OCI-LY7 (cell line): ENCODE measurements at regions not wholly inside any gene's neighbourhood (a gene's known extent, or its start where the extent isn't known, plus 50 kb on each side); places are given as distances from the start of the nearest gene placed in this dataset.

ENCODE experiments used
- BruUV-seq: library from RNA; stranded (reverse); fragments of 400-500 nt; replicated peaks from 2 replicates; lab custom pipeline; 2021; lab: Mats Ljungman, UMichigan
- CTCF ChIA-PET: fragments of 300-600 bp; sonication (Branson Sonifier 250); formaldehyde crosslinking; loops from one replicate; lab custom pipeline; 2022; ENCODE audit warnings: antibody characterized with exemption; ENCODE audit not compliant: unreplicated experiment; lab: Charles Lee
- POLR2A ChIA-PET: fragments of 300-600 bp; sonication (Branson Sonifier 250); formaldehyde crosslinking; loops from one replicate; lab custom pipeline; 2022; ENCODE audit warnings: antibody characterized with exemption; lab: Charles Lee
- DNase-seq: peaks from one replicate; pipeline ENCODE4 v3.0.0-alpha.2; 2015; ENCODE audit warnings: low spot score
- H2AFZ ChIP-seq: fragments of 200-600 bp; sonication (generic), shearing (Covaris generic); 2 replicates; pipeline ENCODE4 v1.6.1; 2014; ENCODE audit warnings: mild to moderate bottlenecking, antibody characterized with exemption, low read length, moderate library complexity
- H3K27ac ChIP-seq: fragments of 200-600 bp; sonication (generic); 2 replicates; pipeline ENCODE4 v1.5.1; 2014; ENCODE audit warnings: mixed run types, low read depth, mild to moderate bottlenecking, moderate library complexity, low read length, inconsistent platforms; ENCODE audit not compliant: poor library complexity, severe bottlenecking
- H3K36me3 ChIP-seq: fragments of 200-600 bp; sonication (generic); 2 replicates; pipeline ENCODE4 v1.6.1; 2014; ENCODE audit warnings: mild to moderate bottlenecking, antibody characterized with exemption, low read length, moderate library complexity, mixed read lengths; ENCODE audit not compliant: insufficient read depth
- H3K4me1 ChIP-seq: fragments of 200-600 bp; sonication (generic); 2 replicates; pipeline ENCODE4 v1.5.1; 2014; ENCODE audit warnings: mild to moderate bottlenecking, low read length; ENCODE audit not compliant: insufficient read depth, poor library complexity, severe bottlenecking
- H3K4me2 ChIP-seq: fragments of 200-600 bp; sonication (generic); 2 replicates; pipeline ENCODE4 v1.6.1; 2014; ENCODE audit warnings: mild to moderate bottlenecking, low read length
- H3K4me3 ChIP-seq: fragments of 200-600 bp; sonication (generic); 2 replicates; pipeline ENCODE4 v1.5.1; 2014; ENCODE audit warnings: mild to moderate bottlenecking, low read depth, low read length; ENCODE audit not compliant: poor library complexity, severe bottlenecking
- H3K79me2 ChIP-seq: fragments of 200-600 bp; sonication (generic); 2 replicates; pipeline ENCODE4 v1.6.1; 2016; ENCODE audit warnings: low read depth, mild to moderate bottlenecking, low read length, moderate library complexity, mixed read lengths; ENCODE audit not compliant: insufficient read depth
- H3K9me2 ChIP-seq: fragments of 200-600 bp; sonication (generic); 2 replicates; pipeline ENCODE4 v1.6.1; 2016; ENCODE audit warnings: mild to moderate bottlenecking, low read length, mixed read lengths; ENCODE audit not compliant: insufficient read depth
- H3K9me3 ChIP-seq: fragments of 200-600 bp; sonication (generic); 2 replicates; pipeline ENCODE4 v1.6.1; 2014; ENCODE audit warnings: mild to moderate bottlenecking, mixed run types, low read length, mixed read lengths
- H4K20me1 ChIP-seq: fragments of 200-600 bp; sonication (generic); 2 replicates; pipeline ENCODE4 v1.6.1; 2014; ENCODE audit warnings: mild to moderate bottlenecking, antibody characterized with exemption, low read length, moderate library complexity, mixed read lengths; ENCODE audit not compliant: insufficient read depth
- EZH2phosphoT487 ChIP-seq: fragments of 200-600 bp; sonication (generic); IDR thresholded peaks from 2 replicates; pipeline ENCODE4 v1.6.1; 2018; ENCODE audit warnings: low read depth, borderline replicate concordance, mild to moderate bottlenecking, mixed run types, antibody characterized with exemption, low read length, moderate library complexity, mixed read lengths
- intact Hi-C: fragments of 100-400 bp; cut with micrococcal nuclease; formaldehyde crosslinking; loops from one replicate; pipeline ENCODE4 v1.10.0; 2022; ENCODE audit not compliant: unreplicated experiment
- TF ChIP-seq, protein P1 (sequence below): fragments of 200-600 bp; sonication (generic); conservative IDR thresholded peaks from 2 replicates; pipeline ENCODE4 v1.5.1; 2014; ENCODE audit warnings: mild to moderate bottlenecking, antibody characterized with exemption, low read length, moderate library complexity, mixed read lengths

DNA sequence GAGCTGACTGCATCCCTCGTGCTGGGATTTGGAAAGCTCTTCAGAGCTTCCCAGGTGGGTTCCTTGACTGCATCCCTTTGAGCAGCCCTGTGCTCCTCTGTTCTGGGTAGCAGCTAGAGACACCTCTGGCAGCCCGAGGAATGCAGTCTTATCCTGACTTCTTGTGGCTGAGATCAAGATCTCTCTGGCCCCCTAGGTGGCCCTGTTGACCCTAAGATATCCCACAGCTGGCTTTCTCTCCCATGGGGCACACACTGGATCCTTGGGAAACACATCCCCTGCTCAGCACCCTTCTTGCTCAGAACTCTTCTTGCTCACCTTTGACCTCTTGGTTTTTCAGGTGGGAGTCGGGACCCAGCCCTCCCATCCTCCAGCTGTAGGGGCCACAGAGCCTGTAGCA lies 237.2 kb downstream of the TSN start:
- intact Hi-C loops = no loop called here
- no peak overlapping the region for H2AFZ ChIP-seq

GRCh38 chr2:121993682-121994081 lies 238.2 kb downstream of the TSN start:
- ChIA-PET POLR2A (no interaction called here), CTCF (no interaction called here)
- Histone ChIP-seq H3K4me1 (no peaks in the 10 kb centered on the region), H3K4me2 (no peak overlapping the region), H3K9me3 (no peaks in the 10 kb centered on the region), H3K9me2 (no peaks in the 10 kb centered on the region), H3K79me2 (no peaks in the 10 kb centered on the region), H4K20me1 (no peaks in the 10 kb centered on the region), H3K4me3 (no peak overlapping the region), H3K27ac (no peak overlapping the region), H3K36me3 (no peaks in the 10 kb centered on the region), H2AFZ (no peak overlapping the region)
- intact Hi-C loops = no loop called here
- no peak for DNase-seq
- TF ChIP-seq, protein P1, sequence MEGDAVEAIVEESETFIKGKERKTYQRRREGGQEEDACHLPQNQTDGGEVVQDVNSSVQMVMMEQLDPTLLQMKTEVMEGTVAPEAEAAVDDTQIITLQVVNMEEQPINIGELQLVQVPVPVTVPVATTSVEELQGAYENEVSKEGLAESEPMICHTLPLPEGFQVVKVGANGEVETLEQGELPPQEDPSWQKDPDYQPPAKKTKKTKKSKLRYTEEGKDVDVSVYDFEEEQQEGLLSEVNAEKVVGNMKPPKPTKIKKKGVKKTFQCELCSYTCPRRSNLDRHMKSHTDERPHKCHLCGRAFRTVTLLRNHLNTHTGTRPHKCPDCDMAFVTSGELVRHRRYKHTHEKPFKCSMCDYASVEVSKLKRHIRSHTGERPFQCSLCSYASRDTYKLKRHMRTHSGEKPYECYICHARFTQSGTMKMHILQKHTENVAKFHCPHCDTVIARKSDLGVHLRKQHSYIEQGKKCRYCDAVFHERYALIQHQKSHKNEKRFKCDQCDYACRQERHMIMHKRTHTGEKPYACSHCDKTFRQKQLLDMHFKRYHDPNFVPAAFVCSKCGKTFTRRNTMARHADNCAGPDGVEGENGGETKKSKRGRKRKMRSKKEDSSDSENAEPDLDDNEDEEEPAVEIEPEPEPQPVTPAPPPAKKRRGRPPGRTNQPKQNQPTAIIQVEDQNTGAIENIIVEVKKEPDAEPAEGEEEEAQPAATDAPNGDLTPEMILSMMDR = no peak
- TF ChIP-seq EZH2phosphoT487 = no peak
- BruUV-seq = no TSS peak

More for the DNA sequence above, 237.2 kb downstream of the TSN start:
- no peak for DNase-seq
- BruUV-seq = no TSS peak
- Histone ChIP-seq H3K9me2 (no peaks in the 10 kb centered on the region), H3K27ac (no peak overlapping the region), H3K4me1 (no peaks in the 10 kb centered on the region), H3K36me3 (no peaks in the 10 kb centered on the region), H4K20me1 (no peaks in the 10 kb centered on the region), H3K4me2 (no peak overlapping the region), H3K9me3 (no peaks in the 10 kb centered on the region), H3K79me2 (no peaks in the 10 kb centered on the region), H3K4me3 (no peak overlapping the region)
- POLR2A ChIA-PET = no interaction called here
- CTCF ChIA-PET = no interaction called here
- TF ChIP-seq, protein P1 = no peak
- no peak for TF ChIP-seq EZH2phosphoT487

DNA sequence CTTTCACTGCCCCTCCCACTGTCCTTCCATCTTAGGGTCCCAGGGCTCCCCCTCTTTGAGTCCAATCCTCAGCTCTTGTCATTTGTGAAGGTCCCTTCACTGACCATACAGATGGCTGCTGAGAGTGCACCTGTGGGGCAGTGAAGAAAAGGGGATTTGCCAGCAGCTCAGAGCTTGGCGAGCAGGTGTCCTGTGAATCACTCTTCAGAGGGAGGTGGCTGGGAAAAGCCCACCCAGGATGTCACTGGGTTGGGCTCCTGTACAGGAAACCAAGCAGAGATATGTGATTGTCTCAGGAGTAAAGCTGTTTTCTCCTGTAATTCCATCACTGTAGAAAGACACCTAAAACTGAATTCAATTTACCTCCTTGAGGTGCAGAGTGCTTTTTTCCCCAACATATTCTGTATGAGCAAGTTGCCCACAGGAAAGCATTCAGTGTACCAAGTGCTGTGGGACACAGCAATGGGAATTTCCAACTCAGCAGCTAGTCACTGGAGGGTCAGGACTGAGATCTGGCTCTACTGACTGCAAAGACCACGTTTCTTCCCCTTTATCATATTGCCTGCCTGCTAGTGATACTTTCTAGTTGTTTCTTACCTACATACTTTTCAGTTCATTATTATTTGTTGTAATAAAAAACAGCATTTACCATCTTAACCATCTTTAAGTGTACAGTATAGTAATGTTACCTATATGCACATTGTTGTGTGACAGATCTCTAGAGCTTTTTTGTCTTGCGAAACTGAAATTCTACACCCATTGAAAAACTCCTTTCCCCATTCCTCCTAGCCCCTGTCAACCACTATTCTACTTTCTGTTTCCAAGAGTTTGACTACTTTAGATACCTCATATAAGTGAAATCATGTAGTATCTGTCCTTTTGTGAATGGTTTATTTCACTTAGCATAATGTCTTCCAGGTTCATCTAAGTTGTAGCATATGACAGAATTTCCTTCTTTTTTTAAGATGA lies 239.1 kb downstream of the TSN start:
- ChIA-PET CTCF (no interaction called here), POLR2A (no interaction called here)
- Histone ChIP-seq H3K4me3 (no peak overlapping the region), H2AFZ (no peak overlapping the region), H3K9me2 (no peaks in the 10 kb centered on the region), H3K27ac (no peak overlapping the region), H3K9me3 (no peaks in the 10 kb centered on the region), H3K36me3 (no peaks in the 10 kb centered on the region), H3K4me1 (no peaks in the 10 kb centered on the region), H4K20me1 (no peaks in the 10 kb centered on the region), H3K79me2 (no peaks in the 10 kb centered on the region), H3K4me2 (no peak overlapping the region)
- no peak for TF ChIP-seq EZH2phosphoT487
- TF ChIP-seq, protein P1 = no peak
- no TSS peak for BruUV-seq
- no peak for DNase-seq
- intact Hi-C loops = no loop called here
